Right ventricle myocardium superior (tissue), 1 donor: ENCODE measurements at regions not wholly inside any gene's neighbourhood (a gene's known extent, or its start where the extent isn't known, plus 50 kb on each side); places are given as distances from the start of the nearest gene placed in this dataset.
"Not testable (repeated sequence)": the region's sequence is repeated elsewhere in the genome, so short reads cannot be mapped to it uniquely, and the experiment has no call there.

Source experiments
- ATAC-seq: fragments of 200-7000 bp; cut with Tn5 transposase; one replicate; pipeline ENCODE4 v1.9.1; 2020; ENCODE audit warnings: mild to moderate bottlenecking; ENCODE audit not compliant: poor library complexity
- DNase-seq: peaks from one replicate; pipeline ENCODE4 v3.0.0-alpha.2; 2020
- intact Hi-C: fragments of 100-400 bp; cut with DNase I; formaldehyde crosslinking; loops from one replicate; pipeline ENCODE4 v1.11.2; 2022
- donor health status: DM: no; HTN: yes; CAD: no; lungs with severe emphysema.

GRCh38 chr1:29758781-29759499, 522.6 kb downstream of the PTPRU start:
- DNase-seq: no peak
- no peak for ATAC-seq
- intact Hi-C loops: no loop called here

- DNase-seq (no peak), ATAC-seq (no peak)
- intact Hi-C loops: no loop called here
Measured at GRCh38 chr1:29757866-29758780, 521.8 kb downstream of the PTPRU start.

- DNase-seq: no peak
- ATAC-seq: no peak
Measured at GRCh38 chr1:29756901-29757725, 520.8 kb downstream of the PTPRU start.

GRCh38 chr1:29756498-29756897, 520.2 kb downstream of the PTPRU start:
- intact Hi-C loops: no loop called here
- ATAC-seq (no peak), DNase-seq (no peak)

More at GRCh38 chr1:29756901-29757725, 520.8 kb downstream of the PTPRU start:
- intact Hi-C loops: no loop called here

- DNase-seq: no peak
Measured at GRCh38 chr1:29756085-29756484, 519.8 kb downstream of the PTPRU start.

GRCh38 chr1:29755412-29756015, 519.2 kb downstream of the PTPRU start:
- ATAC-seq, DNase-seq, intact Hi-C loops: not testable (repeated sequence)

More at GRCh38 chr1:29756085-29756484, 519.8 kb downstream of the PTPRU start:
- intact Hi-C loops: no loop called here
- ATAC-seq: no peak

GRCh38 chr1:29754573-29755375, 518.5 kb downstream of the PTPRU start:
- ATAC-seq (no peak), DNase-seq (no peak)
- intact Hi-C loops: no loop called here

- intact Hi-C loops: no loop called here
- DNase-seq (no peak), ATAC-seq (no peak)
Measured at GRCh38 chr1:29753771-29754572, 517.6 kb downstream of the PTPRU start.

- no peak for DNase-seq
- no peak for ATAC-seq
- intact Hi-C loops: no loop called here
Measured at GRCh38 chr1:29753244-29753643, 516.9 kb downstream of the PTPRU start.

GRCh38 chr1:29752141-29752540, 515.8 kb downstream of the PTPRU start:
- DNase-seq (no peak), ATAC-seq (no peak)
- intact Hi-C loops: no loop called here

GRCh38 chr1:29749024-29749945, 513.0 kb downstream of the PTPRU start:
- ATAC-seq: no peak
- no peak for DNase-seq
- intact Hi-C loops: no loop called here

GRCh38 chr1:29747196-29747595, 510.9 kb downstream of the PTPRU start:
- intact Hi-C loops: no loop called here
- DNase-seq: no peak
- ATAC-seq: no peak

GRCh38 chr1:29746076-29746665, 509.8 kb downstream of the PTPRU start:
- intact Hi-C loops: no loop called here
- ATAC-seq (no peak), DNase-seq (no peak)

- intact Hi-C loops: no loop called here
- no peak for DNase-seq
- no peak for ATAC-seq
Measured at GRCh38 chr1:29744684-29745490, 508.6 kb downstream of the PTPRU start.

GRCh38 chr1:29743931-29744330, 507.6 kb downstream of the PTPRU start:
- intact Hi-C loops: no loop called here
- no peak for DNase-seq
- no peak for ATAC-seq
